ENCODE measurements at regions not wholly inside any gene's neighbourhood (a gene's known extent, or its start where the extent isn't known, plus 50 kb on each side); places are given as distances from the start of the nearest gene placed in this dataset.

DNA sequence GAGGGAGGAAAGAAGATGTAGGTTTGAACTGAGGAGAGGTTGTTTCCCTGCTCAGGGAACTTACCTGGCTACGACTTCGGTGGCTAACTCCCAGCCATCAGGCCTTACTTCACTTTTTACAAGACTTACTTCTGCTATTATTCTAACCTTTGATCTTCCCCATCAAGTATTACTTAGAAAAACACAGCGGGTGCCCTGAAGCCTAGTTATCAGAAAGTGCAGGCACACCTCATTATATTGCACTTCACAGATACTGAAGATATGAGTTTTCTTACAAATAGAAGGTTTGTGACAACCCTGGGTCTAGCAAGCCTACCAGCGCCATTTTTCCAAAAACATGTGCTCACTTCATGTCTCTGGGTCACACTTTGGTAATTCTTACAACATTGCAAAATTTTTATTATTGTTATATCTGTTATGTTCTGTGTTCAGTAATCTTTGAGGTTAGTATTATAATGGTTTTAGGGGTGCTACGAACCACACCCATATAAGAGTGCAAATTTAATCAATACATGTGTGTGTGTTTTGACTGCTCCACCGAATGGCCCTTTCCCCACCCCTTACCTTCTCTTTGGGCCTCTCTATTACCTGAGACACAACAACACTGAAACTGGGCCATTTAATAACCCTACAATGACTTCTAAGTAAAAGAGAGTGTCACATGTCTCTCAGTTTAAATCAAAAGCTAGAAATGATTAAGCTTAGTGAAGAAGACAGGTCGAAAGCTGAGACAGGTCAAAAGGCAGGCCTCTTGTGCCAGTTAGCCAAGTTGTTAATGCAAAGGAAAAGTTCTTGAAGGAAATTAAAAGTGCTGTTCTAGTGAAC lies 2102.7 kb upstream of the WWC1 start:
- no peak for TF ChIP-seq Cebpa-rat (IDR thresholded peaks at IDR 0.05)
- H3K27ac ChIP-seq: no peak overlapping the region
- no peaks in the 10 kb centered on the region for H4K20me1 ChIP-seq
- no peaks in the 10 kb centered on the region for H3K27me3 ChIP-seq
- no peaks in the 10 kb centered on the region for H3K36me3 ChIP-seq
- no peak overlapping the region for H3K4me3 ChIP-seq
- H3K9ac ChIP-seq: no peak overlapping the region
- H3K4me2 ChIP-seq: no peak overlapping the region
- H3K9me3 ChIP-seq: no peaks in the 10 kb centered on the region
- no peaks in the 10 kb centered on the region for H3K4me1 ChIP-seq

DNA sequence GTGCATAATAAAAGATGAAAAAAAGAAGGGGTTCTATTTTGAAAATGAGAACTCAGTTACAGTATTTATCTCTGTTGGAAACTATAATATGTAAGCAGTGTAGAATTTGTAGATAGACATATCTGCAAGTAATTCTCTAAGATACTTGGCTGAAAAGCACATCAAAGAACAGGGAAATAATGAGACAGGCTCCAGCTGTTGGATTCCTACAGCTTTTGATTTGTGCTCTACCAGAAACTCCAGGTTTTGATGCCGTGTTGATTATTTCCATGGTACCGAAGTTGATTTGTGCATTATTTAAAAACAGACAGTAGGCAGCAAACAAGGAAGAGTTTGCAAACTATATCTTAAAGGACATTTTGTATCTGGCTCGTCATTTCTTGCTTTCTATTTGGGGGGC lies 2098.7 kb upstream of the WWC1 start:
- Histone ChIP-seq H3K4me1 (no peaks in the 10 kb centered on the region), H3K27me3 (no peaks in the 10 kb centered on the region), H3K36me3 (no peaks in the 10 kb centered on the region)

DNA sequence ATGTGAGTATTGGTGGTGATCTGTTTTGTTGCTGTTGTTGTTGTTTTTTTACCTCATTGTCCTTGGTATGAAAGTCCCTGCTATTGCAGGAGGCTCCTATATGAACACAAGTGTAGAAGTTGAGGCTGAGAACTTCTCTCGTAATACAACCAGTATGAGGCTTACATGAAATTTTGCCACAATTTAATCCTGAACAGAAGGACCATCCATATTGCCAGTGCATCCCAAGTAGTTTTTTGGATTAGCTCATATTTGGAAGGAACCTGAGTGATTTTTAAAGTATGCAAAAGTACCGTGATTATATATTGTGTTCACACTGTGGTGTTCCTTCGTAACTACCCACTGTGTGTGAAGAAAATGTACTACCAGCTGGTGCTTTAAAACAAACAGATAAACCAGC lies 2095.5 kb upstream of the WWC1 start:
- Histone ChIP-seq H4K20me1 (no peaks in the 10 kb centered on the region), H3K36me3 (no peaks in the 10 kb centered on the region), H3K27ac (no peak overlapping the region), H3K4me2 (no peak overlapping the region), H3K4me3 (no peak overlapping the region), H3K9ac (no peak overlapping the region), H3K4me1 (no peaks in the 10 kb centered on the region), H3K27me3 (no peaks in the 10 kb centered on the region), H3K9me3 (no peaks in the 10 kb centered on the region)
- no peak for TF ChIP-seq Cebpa-rat (IDR thresholded peaks at IDR 0.05)

More for the DNA sequence above, 2098.7 kb upstream of the WWC1 start:
- Histone ChIP-seq H3K9me3 (no peaks in the 10 kb centered on the region), H3K4me2 (no peak overlapping the region), H3K27ac (no peak overlapping the region), H4K20me1 (no peaks in the 10 kb centered on the region), H3K9ac (no peak overlapping the region), H3K4me3 (no peak overlapping the region)
- no peak for TF ChIP-seq Cebpa-rat (IDR thresholded peaks at IDR 0.05)

DNA sequence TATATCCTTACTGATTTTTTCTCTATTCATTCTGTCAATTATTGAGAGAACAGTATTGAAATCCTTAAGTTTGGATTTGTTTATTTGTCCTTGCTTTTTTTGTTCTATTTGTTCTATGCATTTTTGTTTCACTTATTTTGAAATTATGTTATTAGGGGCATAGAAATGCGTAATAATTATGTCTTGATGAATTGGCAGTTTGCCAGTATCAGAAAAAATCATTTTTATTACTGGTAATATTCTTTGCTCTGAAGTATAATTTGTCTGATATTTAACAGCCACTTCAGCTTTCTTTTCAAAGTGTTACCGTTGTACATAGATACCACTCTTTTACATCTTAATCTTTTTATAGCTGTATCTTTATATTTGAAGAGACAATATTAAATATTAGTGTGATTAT lies 2090.9 kb upstream of the WWC1 start:
- H3K4me2 ChIP-seq: no peak overlapping the region
- TF ChIP-seq Cebpa-rat (IDR thresholded peaks at IDR 0.05): no peak
- H3K9me3 ChIP-seq: no peaks in the 10 kb centered on the region
- H3K27ac ChIP-seq: no peak overlapping the region
- no peaks in the 10 kb centered on the region for H4K20me1 ChIP-seq
- H3K27me3 ChIP-seq: no peaks in the 10 kb centered on the region
- H3K36me3 ChIP-seq: no peaks in the 10 kb centered on the region
- H3K4me3 ChIP-seq: no peak overlapping the region
- H3K4me1 ChIP-seq: no peaks in the 10 kb centered on the region
- no peak overlapping the region for H3K9ac ChIP-seq

DNA sequence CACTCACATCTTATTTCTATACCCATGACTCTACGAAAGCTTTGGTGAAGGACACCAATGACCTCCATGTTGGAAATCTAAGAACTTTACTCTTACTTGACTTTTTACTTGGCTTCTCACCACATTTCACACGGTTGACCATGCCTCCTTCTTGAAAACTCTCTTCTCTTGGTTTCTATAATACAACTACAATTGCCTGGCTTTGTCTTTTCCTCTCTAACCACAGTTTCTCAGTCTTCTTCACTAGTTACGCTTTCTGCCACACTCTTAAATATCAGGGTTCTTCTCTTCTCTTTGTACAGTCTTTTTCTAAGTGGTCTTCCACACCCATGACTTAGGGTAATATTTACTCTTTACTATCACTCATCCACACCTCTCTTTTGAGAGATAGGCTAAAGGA lies 2079.8 kb upstream of the WWC1 start:
- no peaks in the 10 kb centered on the region for H3K9me3 ChIP-seq
- H3K27ac ChIP-seq: no peak overlapping the region
- H3K27me3 ChIP-seq: no peaks in the 10 kb centered on the region
- H3K4me2 ChIP-seq: no peak overlapping the region
- no peaks in the 10 kb centered on the region for H3K4me1 ChIP-seq
- H3K9ac ChIP-seq: no peak overlapping the region
- H3K4me3 ChIP-seq: no peak overlapping the region
- H4K20me1 ChIP-seq: no peaks in the 10 kb centered on the region
- no peaks in the 10 kb centered on the region for H3K36me3 ChIP-seq
- no peak for TF ChIP-seq Cebpa-rat (IDR thresholded peaks at IDR 0.05)

DNA sequence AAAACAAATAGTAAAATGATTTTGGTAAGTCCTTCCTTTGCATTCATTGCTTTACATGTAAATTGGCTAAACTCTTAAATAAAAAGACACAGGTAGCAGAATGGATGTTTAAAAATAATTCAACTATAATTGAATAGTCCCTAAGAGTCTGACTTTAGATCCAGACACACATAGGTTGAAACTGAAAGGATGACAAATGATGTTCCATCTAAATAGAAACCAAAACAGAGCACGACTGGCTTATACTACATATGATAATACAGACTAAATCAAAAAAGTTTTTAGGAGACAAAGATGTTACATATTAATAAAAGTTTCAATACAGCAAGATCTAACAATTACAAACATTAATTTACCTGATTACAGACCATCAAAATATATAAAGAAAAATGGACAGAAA lies 2055.1 kb upstream of the WWC1 start:
- Histone ChIP-seq H3K27ac (no peak overlapping the region), H3K4me2 (no peak overlapping the region), H3K9ac (no peak overlapping the region), H3K4me1 (no peaks in the 10 kb centered on the region), H3K36me3 (no peaks in the 10 kb centered on the region), H3K27me3 (no peaks in the 10 kb centered on the region), H4K20me1 (no peaks in the 10 kb centered on the region), H3K4me3 (no peak overlapping the region), H3K9me3 (peaks cover 6% of the 10 kb centered on the region; the same call in 1 of the 2 replicates)
- no peak for TF ChIP-seq Cebpa-rat (IDR thresholded peaks at IDR 0.05)

DNA sequence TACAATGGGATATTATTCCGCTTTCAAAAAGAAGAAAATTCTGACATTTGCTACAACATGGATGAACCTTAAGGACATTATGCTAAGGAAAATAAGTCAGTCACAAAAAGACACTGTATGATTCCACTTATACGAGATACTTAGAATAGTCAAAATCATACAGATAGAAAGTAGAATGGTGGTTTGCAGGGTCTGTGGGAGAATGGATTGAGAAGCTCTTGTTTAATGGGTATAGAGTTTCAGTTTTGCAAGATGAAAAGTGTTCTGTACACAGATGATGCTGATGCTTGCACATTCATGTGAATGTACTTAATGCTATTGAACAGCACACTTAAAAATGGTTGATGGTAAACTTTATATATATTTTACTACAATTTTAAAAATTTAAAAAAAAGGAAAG lies 2050.7 kb upstream of the WWC1 start:
- Histone ChIP-seq H3K27ac (no peak overlapping the region), H3K27me3 (no peaks in the 10 kb centered on the region), H3K9ac (no peak overlapping the region), H3K4me3 (no peak overlapping the region), H3K36me3 (no peaks in the 10 kb centered on the region), H3K4me2 (no peak overlapping the region), H3K4me1 (no peaks in the 10 kb centered on the region), H4K20me1 (no peaks in the 10 kb centered on the region), H3K9me3 (peaks cover 6% of the 10 kb centered on the region; the same call in 1 of the 2 replicates)
- no peak for TF ChIP-seq Cebpa-rat (IDR thresholded peaks at IDR 0.05)

DNA sequence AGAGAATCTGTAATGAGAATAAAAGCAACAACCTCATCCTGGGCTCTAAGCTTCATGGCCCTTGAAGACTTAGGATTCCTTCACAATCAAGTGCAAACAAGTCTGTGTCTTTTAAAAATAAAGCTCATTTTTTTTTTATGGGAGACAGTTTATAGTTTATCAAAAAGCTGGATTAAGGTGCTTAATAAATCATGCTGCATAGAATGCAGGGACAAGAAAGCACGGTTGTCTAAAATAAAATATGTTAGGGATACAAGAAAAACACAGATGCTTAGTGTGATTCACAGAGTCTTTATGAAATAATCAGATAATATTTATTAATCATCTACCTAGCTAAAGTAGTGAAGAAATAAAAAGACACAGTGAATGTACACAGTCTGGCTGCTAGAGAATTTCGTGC lies 2045.9 kb upstream of the WWC1 start:
- Histone ChIP-seq H3K36me3 (no peaks in the 10 kb centered on the region), H3K27me3 (no peaks in the 10 kb centered on the region), H3K4me3 (no peak overlapping the region), H3K4me2 (no peak overlapping the region), H3K9ac (no peak overlapping the region), H3K4me1 (no peaks in the 10 kb centered on the region), H3K27ac (no peak overlapping the region), H3K9me3 (no peaks in the 10 kb centered on the region), H4K20me1 (no peaks in the 10 kb centered on the region)
- TF ChIP-seq Cebpa-rat (IDR thresholded peaks at IDR 0.05): no peak

DNA sequence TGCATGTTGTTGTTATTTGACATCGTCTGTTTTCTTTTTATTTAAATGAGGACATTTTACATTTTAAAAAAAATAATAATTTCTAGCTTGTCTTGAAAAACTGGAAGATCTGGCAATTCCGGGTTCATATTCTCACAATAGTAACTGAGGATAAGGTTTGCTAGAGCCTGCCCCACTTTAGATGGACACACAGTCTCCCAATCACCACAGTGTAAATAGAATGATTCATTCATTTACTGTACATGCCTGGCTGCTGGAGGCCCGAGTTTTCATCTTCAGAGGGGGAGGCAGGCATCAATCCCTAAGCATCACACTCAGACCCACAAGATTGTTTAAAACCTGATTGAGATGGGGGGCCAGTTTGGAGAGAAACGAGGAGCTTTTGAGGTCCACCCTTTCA lies 2039.7 kb upstream of the WWC1 start:
- TF ChIP-seq Cebpa-rat (IDR thresholded peaks at IDR 0.05): no peak
- Histone ChIP-seq H3K9me3 (no peaks in the 10 kb centered on the region), H3K4me3 (no peak overlapping the region), H3K36me3 (no peaks in the 10 kb centered on the region), H4K20me1 (no peaks in the 10 kb centered on the region), H3K4me2 (no peak overlapping the region), H3K4me1 (no peaks in the 10 kb centered on the region), H3K9ac (no peak overlapping the region), H3K27ac (no peak overlapping the region), H3K27me3 (no peaks in the 10 kb centered on the region)

DNA sequence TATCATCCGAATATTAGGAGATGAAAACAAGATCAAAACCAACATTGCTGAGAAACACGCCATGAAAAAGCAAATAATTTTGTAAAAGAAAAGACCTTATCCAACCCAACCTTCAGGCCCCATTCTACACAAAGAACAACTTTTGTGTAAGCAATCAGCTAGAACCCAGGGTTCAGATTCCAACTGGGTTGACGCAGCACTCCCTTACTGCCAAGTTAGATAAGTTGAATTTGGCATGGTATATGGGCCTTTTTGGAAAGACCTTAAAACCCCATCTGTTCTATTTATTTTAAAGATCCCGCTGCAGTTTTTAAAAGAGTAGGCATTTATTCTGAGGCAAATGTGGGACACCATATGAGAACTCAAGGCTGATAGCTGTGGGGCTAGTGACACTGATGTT lies 2033.8 kb upstream of the WWC1 start:
- no peaks in the 10 kb centered on the region for H3K27me3 ChIP-seq
- no peak overlapping the region for H3K4me3 ChIP-seq
- H3K27ac ChIP-seq: no peak overlapping the region
- H3K9me3 ChIP-seq: no peaks in the 10 kb centered on the region
- H3K4me2 ChIP-seq: no peak overlapping the region
- no peaks in the 10 kb centered on the region for H3K36me3 ChIP-seq
- H3K4me1 ChIP-seq: no peaks in the 10 kb centered on the region
- TF ChIP-seq Cebpa-rat (IDR thresholded peaks at IDR 0.05): no peak
- H3K9ac ChIP-seq: no peak overlapping the region
- H4K20me1 ChIP-seq: no peaks in the 10 kb centered on the region

DNA sequence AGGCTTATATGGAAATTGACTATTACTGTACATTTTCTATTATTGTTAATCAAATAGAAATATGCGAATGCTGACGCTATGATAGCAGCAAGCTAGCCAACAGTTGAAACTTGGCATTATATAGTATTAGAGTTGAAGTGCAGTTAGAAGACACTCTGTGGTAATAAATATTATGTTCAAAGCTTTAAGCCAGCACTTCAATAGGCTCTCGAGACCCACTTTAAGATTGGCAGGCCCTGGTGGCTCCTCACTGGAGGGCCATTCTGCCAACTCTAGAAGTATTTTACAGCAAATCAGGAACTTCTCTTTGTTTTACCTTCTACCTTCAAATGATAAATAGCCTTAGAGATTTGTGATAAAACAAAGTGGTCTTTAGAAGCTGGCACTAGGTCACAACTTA lies 2029.0 kb upstream of the WWC1 start:
- Histone ChIP-seq H3K9ac (no peak overlapping the region), H3K36me3 (no peaks in the 10 kb centered on the region), H3K4me1 (no peaks in the 10 kb centered on the region), H4K20me1 (no peaks in the 10 kb centered on the region), H3K27me3 (no peaks in the 10 kb centered on the region), H3K27ac (no peak overlapping the region), H3K4me3 (no peak overlapping the region), H3K9me3 (no peaks in the 10 kb centered on the region), H3K4me2 (no peak overlapping the region)
- no peak for TF ChIP-seq Cebpa-rat (IDR thresholded peaks at IDR 0.05)
